Activated T-cell treated with anti-CD3 and anti-CD28 coated beads, Interleukin-2, amount 50 U/mL, for 72 hours (primary cell): ENCODE measurements at regions not wholly inside any gene's neighbourhood (a gene's known extent, or its start where the extent isn't known, plus 50 kb on each side); places are given as distances from the start of the nearest gene placed in this dataset.
"Not testable (repeated sequence)": the region's sequence is repeated elsewhere in the genome, so short reads cannot be mapped to it uniquely, and the experiment has no call there.

Source experiments
- ATAC-seq, 2 donors: fragments of 150-1000 bp; cut with Tn5 transposase; replicated peaks in 1 of 2; 2 replicates each; pipeline ENCODE4 v1.10.0; 2021; ENCODE audit warnings: moderate library complexity in 2 of 2, mild to moderate bottlenecking in 1 of 2
- DNase-seq, 2 donors: peaks; one replicate each; pipeline ENCODE4 v3.0.0; 2021 to 2022; ENCODE audit warnings: mixed read lengths in 1 of 2
- H3K27ac Mint-ChIP-seq: one replicate; pipeline ENCODE4 v1.8.0; 2022; ENCODE audit warnings: mild to moderate bottlenecking, moderate library complexity, mixed read lengths
- H3K27me3 Mint-ChIP-seq: one replicate; pipeline ENCODE4 v1.8.0; 2022; ENCODE audit warnings: low read depth, mixed read lengths
- H3K36me3 Mint-ChIP-seq, 2 donors: one replicate each; pipeline ENCODE4 v1.8.0; 2022; ENCODE audit warnings: mixed read lengths in 2 of 2, mild to moderate bottlenecking in 1 of 2; ENCODE audit not compliant: insufficient read depth in 2 of 2
- H3K4me1 Mint-ChIP-seq: one replicate; pipeline ENCODE4 v1.8.0; 2022; ENCODE audit warnings: low read depth, mixed read lengths
- H3K4me3 Mint-ChIP-seq, 2 donors: one replicate each; pipeline ENCODE4 v1.8.0; 2022; ENCODE audit warnings: mild to moderate bottlenecking in 2 of 2, mixed read lengths in 2 of 2, moderate library complexity in 2 of 2
- H3K9me3 Mint-ChIP-seq, 2 donors: one replicate each; pipeline ENCODE4 v1.8.0; 2022; ENCODE audit warnings: mixed read lengths in 2 of 2

GRCh38 chr2:5206742-5207141 lies 485.4 kb upstream of the SOX11 start:
- not testable (repeated sequence) for H3K4me3 Mint-ChIP-seq, H3K9me3 Mint-ChIP-seq, ATAC-seq, H3K27ac Mint-ChIP-seq, H3K27me3 Mint-ChIP-seq, DNase-seq, H3K4me1 Mint-ChIP-seq, H3K36me3 Mint-ChIP-seq

- H3K27me3 Mint-ChIP-seq, result no peaks in the 10 kb centered on the region
- H3K9me3 Mint-ChIP-seq, result peaks cover 11 to 12% of the 10 kb centered on the region in 2 donors
- H3K4me1 Mint-ChIP-seq, result no peaks in the 10 kb centered on the region
- DNase-seq (no peak), ATAC-seq (no peak)
- no peak overlapping the region for H3K27ac Mint-ChIP-seq
- no peak overlapping the region for H3K4me3 Mint-ChIP-seq
- H3K36me3 Mint-ChIP-seq, result no peaks in the 10 kb centered on the region
Observed at GRCh38 chr2:5215989-5216607, 476.1 kb upstream of the SOX11 start.

- H3K27me3 Mint-ChIP-seq, result no peaks in the 10 kb centered on the region
- H3K9me3 Mint-ChIP-seq, result peaks cover 4 to 7% of the 10 kb centered on the region in 2 donors
- H3K27ac Mint-ChIP-seq, result no peak overlapping the region
- no peak overlapping the region for H3K4me3 Mint-ChIP-seq
- H3K4me1 Mint-ChIP-seq, result no peaks in the 10 kb centered on the region
- no peaks in the 10 kb centered on the region for H3K36me3 Mint-ChIP-seq
- DNase-seq, result no peak
- ATAC-seq, result no peak
Observed at GRCh38 chr2:5227062-5227699, 465.0 kb upstream of the SOX11 start.

GRCh38 chr2:5229574-5229973 lies 462.6 kb upstream of the SOX11 start:
- Mint-ChIP-seq H3K36me3 (no peaks in the 10 kb centered on the region), H3K9me3 (peaks cover 2 to 5% of the 10 kb centered on the region in 2 donors), H3K4me3 (no peak overlapping the region), H3K27ac (no peak overlapping the region), H3K27me3 (no peaks in the 10 kb centered on the region), H3K4me1 (no peaks in the 10 kb centered on the region)
- no peak for DNase-seq
- no peak for ATAC-seq

- Mint-ChIP-seq H3K27me3 (no peaks in the 10 kb centered on the region), H3K36me3 (peaks cover 0 to 2% of the 10 kb centered on the region in 2 donors), H3K4me1 (no peaks in the 10 kb centered on the region), H3K4me3 (no peak overlapping the region), H3K9me3 (peaks cover 1 to 4% of the 10 kb centered on the region in 2 donors), H3K27ac (no peak overlapping the region)
- no peak for DNase-seq
- ATAC-seq, result no peak
Observed at GRCh38 chr2:5230444-5230843, 461.7 kb upstream of the SOX11 start.

- Mint-ChIP-seq H3K27me3 (no peaks in the 10 kb centered on the region), H3K36me3 (peaks cover 0 to 2% of the 10 kb centered on the region in 2 donors), H3K4me1 (no peaks in the 10 kb centered on the region), H3K4me3 (no peak overlapping the region), H3K27ac (no peak overlapping the region), H3K9me3 (peaks cover 2 to 4% of the 10 kb centered on the region in 2 donors)
- ATAC-seq, result no peak
- DNase-seq, result no peak
Observed at GRCh38 chr2:5230855-5231254, 461.3 kb upstream of the SOX11 start.

- DNase-seq (no peak), ATAC-seq (no peak)
- Mint-ChIP-seq H3K4me1 (no peaks in the 10 kb centered on the region), H3K27me3 (no peaks in the 10 kb centered on the region), H3K4me3 (no peak overlapping the region), H3K36me3 (peaks cover 0 to 2% of the 10 kb centered on the region in 2 donors), H3K27ac (no peak overlapping the region), H3K9me3 (peaks cover 2 to 4% of the 10 kb centered on the region in 2 donors)
Observed at GRCh38 chr2:5231287-5231686, 460.9 kb upstream of the SOX11 start.

- H3K27ac Mint-ChIP-seq, result no peak overlapping the region
Observed at GRCh38 chr2:5234563-5234962, 457.6 kb upstream of the SOX11 start.

GRCh38 chr2:5235701-5236100 lies 456.5 kb upstream of the SOX11 start:
- H3K27me3 Mint-ChIP-seq, result no peaks in the 10 kb centered on the region
- H3K9me3 Mint-ChIP-seq, result peaks cover 3 to 7% of the 10 kb centered on the region in 2 donors
- H3K4me1 Mint-ChIP-seq, result no peaks in the 10 kb centered on the region
- H3K27ac Mint-ChIP-seq, result no peak overlapping the region
- ATAC-seq (no peak), DNase-seq (no peak)
- peaks cover 0 to 2% of the 10 kb centered on the region in 2 donors for H3K36me3 Mint-ChIP-seq
- no peak overlapping the region for H3K4me3 Mint-ChIP-seq

More at GRCh38 chr2:5234563-5234962, 457.6 kb upstream of the SOX11 start:
- Mint-ChIP-seq H3K36me3 (peaks cover 0 to 2% of the 10 kb centered on the region in 2 donors), H3K27me3 (no peaks in the 10 kb centered on the region), H3K4me3 (no peak overlapping the region), H3K4me1 (no peaks in the 10 kb centered on the region), H3K9me3 (peaks cover 4 to 7% of the 10 kb centered on the region in 2 donors)
- ATAC-seq, result no peak
- DNase-seq, result no peak

- H3K4me1 Mint-ChIP-seq, result no peaks in the 10 kb centered on the region
- H3K27ac Mint-ChIP-seq, result no peak overlapping the region
- no peak for ATAC-seq
- no peak for DNase-seq
- no peaks in the 10 kb centered on the region for H3K27me3 Mint-ChIP-seq
- H3K36me3 Mint-ChIP-seq, result peaks cover 0 to 2% of the 10 kb centered on the region in 2 donors
- peaks cover 3 to 7% of the 10 kb centered on the region in 2 donors for H3K9me3 Mint-ChIP-seq
- no peak overlapping the region for H3K4me3 Mint-ChIP-seq
Observed at GRCh38 chr2:5236249-5236648, 455.9 kb upstream of the SOX11 start.

GRCh38 chr2:5242751-5243150 lies 449.4 kb upstream of the SOX11 start:
- Mint-ChIP-seq H3K4me3 (no peak overlapping the region), H3K9me3 (peaks cover 3 to 8% of the 10 kb centered on the region in 2 donors), H3K27me3 (no peaks in the 10 kb centered on the region), H3K27ac (no peak overlapping the region), H3K36me3 (no peaks in the 10 kb centered on the region), H3K4me1 (no peaks in the 10 kb centered on the region)
- ATAC-seq (no peak), DNase-seq (no peak)

GRCh38 chr2:5250482-5250881 lies 441.7 kb upstream of the SOX11 start:
- H3K27me3 Mint-ChIP-seq, result no peaks in the 10 kb centered on the region
- ATAC-seq, result no peak
- DNase-seq, result no peak
- H3K27ac Mint-ChIP-seq, result no peak overlapping the region
- peaks cover 6% of the 10 kb centered on the region in 2 donors for H3K9me3 Mint-ChIP-seq
- no peak overlapping the region for H3K4me3 Mint-ChIP-seq
- H3K4me1 Mint-ChIP-seq, result no peaks in the 10 kb centered on the region
- peaks cover 0 to 4% of the 10 kb centered on the region in 2 donors for H3K36me3 Mint-ChIP-seq

- DNase-seq, result no peak
- no peak for ATAC-seq
- Mint-ChIP-seq H3K27ac (no peak overlapping the region), H3K9me3 (peaks cover 4 to 8% of the 10 kb centered on the region in 2 donors), H3K4me1 (no peaks in the 10 kb centered on the region), H3K36me3 (peaks cover 0 to 4% of the 10 kb centered on the region in 2 donors), H3K27me3 (no peaks in the 10 kb centered on the region), H3K4me3 (no peak overlapping the region)
Observed at GRCh38 chr2:5253263-5253662, 438.9 kb upstream of the SOX11 start.
